GM23338 (cell line): ENCODE measurements at regions not wholly inside any gene's neighbourhood (a gene's known extent, or its start where the extent isn't known, plus 50 kb on each side); places are given as distances from the start of the nearest gene placed in this dataset.

Experiments
- ATAC-seq: fragments of 200-7000 bp; cut with Tn5 transposase; 3 replicates; pipeline ENCODE4 v1.9.1; 2020
- DNase-seq: peaks from one replicate; pipeline ENCODE4 v3.0.0-alpha.2; 2015; ENCODE audit warnings: low spot score
- H2AFZ ChIP-seq: fragments of 200-600 bp; sonication (generic); 2 replicates; pipeline ENCODE4 v1.8.0; 2016; ENCODE audit warnings: antibody characterized with exemption, mild to moderate bottlenecking, moderate library complexity
- H3F3A ChIP-seq: fragments of 200-600 bp; sonication (generic); replicated peaks from 2 replicates; pipeline ENCODE4 v1.8.0; 2017; ENCODE audit warnings: antibody characterized with exemption, mixed run types, low read depth
- H3K27ac ChIP-seq: fragments of 200-600 bp; sonication (generic); 2 replicates; pipeline ENCODE4 v1.6.1; 2016; ENCODE audit warnings: low read depth
- H3K27me3 ChIP-seq: fragments of 200-600 bp; sonication (generic); 2 replicates; pipeline ENCODE4 v1.8.0; 2016; ENCODE audit warnings: mild to moderate bottlenecking, mixed run types, moderate library complexity; ENCODE audit not compliant: insufficient read depth
- H3K36me3 ChIP-seq: fragments of 200-600 bp; sonication (generic); 2 replicates; pipeline ENCODE4 v1.8.0; 2016; ENCODE audit warnings: mild to moderate bottlenecking; ENCODE audit not compliant: insufficient read depth
- H3K4me1 ChIP-seq: fragments of 200-600 bp; sonication (generic); 2 replicates; pipeline ENCODE4 v1.8.0; 2016; ENCODE audit warnings: mild to moderate bottlenecking, moderate library complexity; ENCODE audit not compliant: insufficient read depth
- H3K4me2 ChIP-seq: fragments of 200-600 bp; sonication (generic); 2 replicates; pipeline ENCODE4 v1.7.1; 2017; ENCODE audit warnings: mixed run types
- H3K4me3 ChIP-seq: fragments of 200-600 bp; sonication (generic); 2 replicates; pipeline ENCODE4 v1.6.1; 2016; ENCODE audit warnings: mixed run types
- H3K79me2 ChIP-seq: fragments of 200-600 bp; sonication (generic); replicated peaks from 2 replicates; pipeline ENCODE4 v1.8.0; 2017; ENCODE audit warnings: mild to moderate bottlenecking; ENCODE audit not compliant: insufficient read depth
- H3K9me2 ChIP-seq: fragments of 200-600 bp; sonication (generic); 2 replicates; pipeline ENCODE4 v1.8.0; 2017; ENCODE audit not compliant: insufficient read depth
- H4K20me1 ChIP-seq: fragments of 200-600 bp; sonication (generic); replicated peaks from 2 replicates; pipeline ENCODE4 v1.8.0; 2017; ENCODE audit warnings: mild to moderate bottlenecking; ENCODE audit not compliant: insufficient read depth
- H3K27ac Mint-ChIP-seq: 2 replicates; pipeline ENCODE4 v1.8.0; 2020; ENCODE audit warnings: inconsistent platforms, mild to moderate bottlenecking, moderate library complexity, mixed read lengths
- H3K27me3 Mint-ChIP-seq: 3 replicates; pipeline ENCODE4 v1.8.0; 2022; ENCODE audit warnings: low read depth, mild to moderate bottlenecking, moderate library complexity, mixed read lengths, inconsistent platforms; ENCODE audit not compliant: insufficient read depth, poor library complexity
- H3K36me3 Mint-ChIP-seq: 3 replicates; pipeline ENCODE4 v1.8.0; 2021; ENCODE audit warnings: low read depth, mild to moderate bottlenecking, inconsistent platforms, moderate library complexity, mixed read lengths
- H3K4me1 Mint-ChIP-seq: 3 replicates; pipeline ENCODE4 v1.8.0; 2020; ENCODE audit warnings: mild to moderate bottlenecking, inconsistent platforms, mixed read lengths
- H3K4me3 Mint-ChIP-seq: 3 replicates; pipeline ENCODE4 v1.8.0; 2021; ENCODE audit warnings: moderate library complexity, mild to moderate bottlenecking, inconsistent platforms, mixed read lengths
- H3K9me3 Mint-ChIP-seq: 3 replicates; pipeline ENCODE4 v1.8.0; 2020; ENCODE audit warnings: moderate library complexity, mild to moderate bottlenecking, inconsistent platforms, mixed read lengths
- EZH2 ChIP-seq: fragments of 200-600 bp; sonication (generic); IDR thresholded peaks from one replicate; pipeline ENCODE4 v1.8.0; 2017; ENCODE audit warnings: antibody characterized with exemption, mild to moderate bottlenecking, low read depth; ENCODE audit not compliant: unreplicated experiment
- JUNB ChIP-seq: IDR thresholded peaks from one replicate; pipeline ENCODE4 v1.6.1; 2016; ENCODE audit warnings: antibody characterized with exemption; ENCODE audit not compliant: unreplicated experiment
- NANOG ChIP-seq: IDR thresholded peaks from 2 replicates; pipeline ENCODE4 v1.6.1; 2016; ENCODE audit warnings: antibody characterized with exemption, borderline replicate concordance
- POLR2AphosphoS5 ChIP-seq: IDR thresholded peaks from 2 replicates; pipeline ENCODE4 v1.6.1; 2016; ENCODE audit warnings: antibody characterized with exemption, low read depth
- STAT1 ChIP-seq: IDR thresholded peaks from one replicate; pipeline ENCODE4 v1.6.1; 2016; ENCODE audit warnings: antibody characterized with exemption; ENCODE audit not compliant: unreplicated experiment
- ZNF114 ChIP-seq: fragments of 250-450 bp; sonication (Bioruptor Pico); IDR thresholded peaks from 2 replicates; pipeline ENCODE4 v1.5.0; 2020; ENCODE audit warnings: mild to moderate bottlenecking, moderate library complexity
- ZNF331 ChIP-seq: fragments of 250-450 bp; sonication (Bioruptor Pico); IDR thresholded peaks from 2 replicates; pipeline ENCODE4 v1.5.0; 2020; ENCODE audit warnings: low read depth, mild to moderate bottlenecking, moderate library complexity
- TF ChIP-seq, protein P1 (sequence below): fragments of 250-450 bp; sonication (Bioruptor Pico); IDR thresholded peaks from 2 replicates; pipeline ENCODE4 v1.5.0; 2020; ENCODE audit warnings: mild to moderate bottlenecking, moderate library complexity
- TF ChIP-seq, protein P2 (sequence below), 2 experiments: fragments of 200-600 bp in 1 of 2; sonication (generic) in 1 of 2; conservative IDR thresholded peaks; 2 replicates each; pipeline versions ENCODE4 v1.5.1 to v1.6.1; 2016 to 2017; ENCODE audit warnings: antibody characterized with exemption in 2 of 2, low read depth in 2 of 2, mild to moderate bottlenecking in 2 of 2, moderate library complexity in 1 of 2
- TF ChIP-seq, protein P3 (sequence below): IDR thresholded peaks from 2 replicates; pipeline ENCODE4 v1.6.1; 2016; ENCODE audit warnings: antibody characterized with exemption

DNA sequence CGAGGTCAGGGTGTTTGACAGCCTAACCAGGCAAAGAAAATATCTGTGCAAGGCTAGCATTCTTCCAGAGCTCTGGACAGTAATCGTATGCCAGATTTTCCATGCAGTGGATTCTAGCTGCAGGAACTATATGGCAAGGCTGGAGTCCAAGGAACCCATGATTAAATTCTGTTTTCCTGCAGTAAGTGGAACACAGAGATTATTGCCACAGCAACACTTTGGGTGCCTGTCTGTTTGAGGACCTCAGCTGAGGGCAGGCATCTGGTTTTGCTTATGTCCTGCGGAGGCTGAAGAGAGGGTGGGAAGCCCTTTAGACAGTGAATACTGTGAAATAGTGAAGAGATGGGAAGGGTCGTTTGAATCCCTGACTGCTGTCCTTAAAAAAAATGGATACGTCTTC is 104.4 kb downstream of the DAD1 start (continued):
- TF ChIP-seq STAT1 = no peak
- TF ChIP-seq, protein P1, sequence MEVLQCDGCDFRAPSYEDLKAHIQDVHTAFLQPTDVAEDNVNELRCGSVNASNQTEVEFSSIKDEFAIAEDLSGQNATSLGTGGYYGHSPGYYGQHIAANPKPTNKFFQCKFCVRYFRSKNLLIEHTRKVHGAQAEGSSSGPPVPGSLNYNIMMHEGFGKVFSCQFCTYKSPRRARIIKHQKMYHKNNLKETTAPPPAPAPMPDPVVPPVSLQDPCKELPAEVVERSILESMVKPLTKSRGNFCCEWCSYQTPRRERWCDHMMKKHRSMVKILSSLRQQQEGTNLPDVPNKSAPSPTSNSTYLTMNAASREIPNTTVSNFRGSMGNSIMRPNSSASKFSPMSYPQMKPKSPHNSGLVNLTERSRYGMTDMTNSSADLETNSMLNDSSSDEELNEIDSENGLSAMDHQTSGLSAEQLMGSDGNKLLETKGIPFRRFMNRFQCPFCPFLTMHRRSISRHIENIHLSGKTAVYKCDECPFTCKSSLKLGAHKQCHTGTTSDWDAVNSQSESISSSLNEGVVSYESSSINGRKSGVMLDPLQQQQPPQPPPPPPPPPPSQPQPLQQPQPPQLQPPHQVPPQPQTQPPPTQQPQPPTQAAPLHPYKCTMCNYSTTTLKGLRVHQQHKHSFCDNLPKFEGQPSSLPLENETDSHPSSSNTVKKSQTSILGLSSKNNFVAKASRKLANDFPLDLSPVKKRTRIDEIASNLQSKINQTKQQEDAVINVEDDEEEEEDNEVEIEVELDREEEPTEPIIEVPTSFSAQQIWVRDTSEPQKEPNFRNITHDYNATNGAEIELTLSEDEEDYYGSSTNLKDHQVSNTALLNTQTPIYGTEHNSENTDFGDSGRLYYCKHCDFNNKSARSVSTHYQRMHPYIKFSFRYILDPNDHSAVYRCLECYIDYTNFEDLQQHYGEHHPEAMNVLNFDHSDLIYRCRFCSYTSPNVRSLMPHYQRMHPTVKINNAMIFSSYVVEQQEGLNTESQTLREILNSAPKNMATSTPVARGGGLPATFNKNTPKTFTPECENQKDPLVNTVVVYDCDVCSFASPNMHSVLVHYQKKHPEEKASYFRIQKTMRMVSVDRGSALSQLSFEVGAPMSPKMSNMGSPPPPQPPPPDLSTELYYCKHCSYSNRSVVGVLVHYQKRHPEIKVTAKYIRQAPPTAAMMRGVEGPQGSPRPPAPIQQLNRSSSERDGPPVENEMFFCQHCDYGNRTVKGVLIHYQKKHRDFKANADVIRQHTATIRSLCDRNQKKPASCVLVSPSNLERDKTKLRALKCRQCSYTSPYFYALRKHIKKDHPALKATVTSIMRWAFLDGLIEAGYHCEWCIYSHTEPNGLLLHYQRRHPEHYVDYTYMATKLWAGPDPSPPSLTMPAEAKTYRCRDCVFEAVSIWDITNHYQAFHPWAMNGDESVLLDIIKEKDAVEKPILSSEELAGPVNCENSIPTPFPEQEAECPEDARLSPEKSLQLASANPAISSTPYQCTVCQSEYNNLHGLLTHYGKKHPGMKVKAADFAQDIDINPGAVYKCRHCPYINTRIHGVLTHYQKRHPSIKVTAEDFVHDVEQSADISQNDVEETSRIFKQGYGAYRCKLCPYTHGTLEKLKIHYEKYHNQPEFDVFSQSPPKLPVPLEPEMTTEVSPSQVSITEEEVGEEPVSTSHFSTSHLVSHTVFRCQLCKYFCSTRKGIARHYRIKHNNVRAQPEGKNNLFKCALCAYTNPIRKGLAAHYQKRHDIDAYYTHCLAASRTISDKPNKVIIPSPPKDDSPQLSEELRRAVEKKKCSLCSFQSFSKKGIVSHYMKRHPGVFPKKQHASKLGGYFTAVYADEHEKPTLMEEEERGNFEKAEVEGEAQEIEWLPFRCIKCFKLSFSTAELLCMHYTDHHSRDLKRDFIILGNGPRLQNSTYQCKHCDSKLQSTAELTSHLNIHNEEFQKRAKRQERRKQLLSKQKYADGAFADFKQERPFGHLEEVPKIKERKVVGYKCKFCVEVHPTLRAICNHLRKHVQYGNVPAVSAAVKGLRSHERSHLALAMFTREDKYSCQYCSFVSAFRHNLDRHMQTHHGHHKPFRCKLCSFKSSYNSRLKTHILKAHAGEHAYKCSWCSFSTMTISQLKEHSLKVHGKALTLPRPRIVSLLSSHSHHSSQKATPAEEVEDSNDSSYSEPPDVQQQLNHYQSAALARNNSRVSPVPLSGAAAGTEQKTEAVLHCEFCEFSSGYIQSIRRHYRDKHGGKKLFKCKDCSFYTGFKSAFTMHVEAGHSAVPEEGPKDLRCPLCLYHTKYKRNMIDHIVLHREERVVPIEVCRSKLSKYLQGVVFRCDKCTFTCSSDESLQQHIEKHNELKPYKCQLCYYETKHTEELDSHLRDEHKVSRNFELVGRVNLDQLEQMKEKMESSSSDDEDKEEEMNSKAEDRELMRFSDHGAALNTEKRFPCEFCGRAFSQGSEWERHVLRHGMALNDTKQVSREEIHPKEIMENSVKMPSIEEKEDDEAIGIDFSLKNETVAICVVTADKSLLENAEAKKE (CRISPR knock-in tag) = no peak

DNA sequence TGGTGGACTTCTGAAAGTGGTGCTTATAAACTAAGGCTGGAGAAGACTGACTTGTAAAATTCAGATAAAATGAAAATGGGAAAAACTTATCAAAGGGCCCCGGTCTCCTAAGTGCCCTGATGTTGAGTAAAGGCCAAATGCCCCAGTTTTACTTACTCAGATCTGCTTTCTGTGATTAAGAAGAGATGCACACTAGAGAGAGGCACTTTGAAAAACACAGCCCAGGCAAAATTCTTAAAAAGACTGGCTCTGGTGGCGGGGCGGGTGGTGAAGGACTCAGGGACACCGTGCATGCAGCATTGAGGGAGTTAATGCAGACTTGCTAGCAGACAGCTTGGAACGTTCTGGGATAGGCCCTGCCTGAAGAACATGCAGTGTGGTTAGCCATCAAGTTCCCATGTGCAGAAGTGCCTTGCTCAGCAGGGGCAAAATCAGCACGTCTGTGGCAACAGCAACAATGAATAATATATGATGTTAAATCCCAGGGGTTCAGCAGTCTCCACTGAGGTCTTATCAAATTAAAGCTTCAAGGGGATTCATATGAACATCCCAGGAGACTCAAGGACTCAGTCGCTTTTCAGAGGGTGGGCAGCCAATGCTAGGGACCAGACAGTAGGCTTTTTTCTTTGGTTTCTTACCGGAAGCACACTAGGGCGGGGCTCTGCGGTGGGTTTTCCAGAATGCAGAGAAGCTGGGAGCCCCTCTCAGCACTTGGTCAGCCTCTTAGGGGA is 105.0 kb downstream of the DAD1 start:
- H3K4me3 Mint-ChIP-seq = no peak overlapping the region
- no peaks in the 10 kb centered on the region for H3F3A ChIP-seq
- no peaks in the 10 kb centered on the region for H3K36me3 Mint-ChIP-seq
- H2AFZ ChIP-seq = no peak overlapping the region
- peaks cover 3% of the 10 kb centered on the region for H3K27me3 Mint-ChIP-seq
- H3K27ac ChIP-seq = no peak overlapping the region
- H3K79me2 ChIP-seq = no peaks in the 10 kb centered on the region
- DNase-seq (no peak), ATAC-seq (no peak)
- 0 out of 2 replicates have a peak overlapping the region, but pooled peaks have one; percentile 14 for H3K27ac Mint-ChIP-seq
- no peaks in the 10 kb centered on the region for H3K9me2 ChIP-seq
- no peak overlapping the region for H3K4me3 ChIP-seq
- H3K27me3 ChIP-seq = no peaks in the 10 kb centered on the region
- no peak overlapping the region for H3K4me2 ChIP-seq
- no peaks in the 10 kb centered on the region for H3K36me3 ChIP-seq
- no peaks in the 10 kb centered on the region for H4K20me1 ChIP-seq
- peaks cover 28% of the 10 kb centered on the region for H3K4me1 ChIP-seq
- peaks cover 52% of the 10 kb centered on the region for H3K4me1 Mint-ChIP-seq
- H3K9me3 Mint-ChIP-seq = no peaks in the 10 kb centered on the region
- no peak for TF ChIP-seq EZH2
- no peak for TF ChIP-seq POLR2AphosphoS5
- TF ChIP-seq, protein P2, sequence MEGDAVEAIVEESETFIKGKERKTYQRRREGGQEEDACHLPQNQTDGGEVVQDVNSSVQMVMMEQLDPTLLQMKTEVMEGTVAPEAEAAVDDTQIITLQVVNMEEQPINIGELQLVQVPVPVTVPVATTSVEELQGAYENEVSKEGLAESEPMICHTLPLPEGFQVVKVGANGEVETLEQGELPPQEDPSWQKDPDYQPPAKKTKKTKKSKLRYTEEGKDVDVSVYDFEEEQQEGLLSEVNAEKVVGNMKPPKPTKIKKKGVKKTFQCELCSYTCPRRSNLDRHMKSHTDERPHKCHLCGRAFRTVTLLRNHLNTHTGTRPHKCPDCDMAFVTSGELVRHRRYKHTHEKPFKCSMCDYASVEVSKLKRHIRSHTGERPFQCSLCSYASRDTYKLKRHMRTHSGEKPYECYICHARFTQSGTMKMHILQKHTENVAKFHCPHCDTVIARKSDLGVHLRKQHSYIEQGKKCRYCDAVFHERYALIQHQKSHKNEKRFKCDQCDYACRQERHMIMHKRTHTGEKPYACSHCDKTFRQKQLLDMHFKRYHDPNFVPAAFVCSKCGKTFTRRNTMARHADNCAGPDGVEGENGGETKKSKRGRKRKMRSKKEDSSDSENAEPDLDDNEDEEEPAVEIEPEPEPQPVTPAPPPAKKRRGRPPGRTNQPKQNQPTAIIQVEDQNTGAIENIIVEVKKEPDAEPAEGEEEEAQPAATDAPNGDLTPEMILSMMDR (conservative IDR thresholded peaks at IDR 0.05; ENCODE audit: low read depth in 2 of 2) = no peak
- no peak for TF ChIP-seq NANOG
- no peak for TF ChIP-seq ZNF114 (CRISPR knock-in tag)
- TF ChIP-seq, protein P3, sequence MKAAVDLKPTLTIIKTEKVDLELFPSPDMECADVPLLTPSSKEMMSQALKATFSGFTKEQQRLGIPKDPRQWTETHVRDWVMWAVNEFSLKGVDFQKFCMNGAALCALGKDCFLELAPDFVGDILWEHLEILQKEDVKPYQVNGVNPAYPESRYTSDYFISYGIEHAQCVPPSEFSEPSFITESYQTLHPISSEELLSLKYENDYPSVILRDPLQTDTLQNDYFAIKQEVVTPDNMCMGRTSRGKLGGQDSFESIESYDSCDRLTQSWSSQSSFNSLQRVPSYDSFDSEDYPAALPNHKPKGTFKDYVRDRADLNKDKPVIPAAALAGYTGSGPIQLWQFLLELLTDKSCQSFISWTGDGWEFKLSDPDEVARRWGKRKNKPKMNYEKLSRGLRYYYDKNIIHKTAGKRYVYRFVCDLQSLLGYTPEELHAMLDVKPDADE = no peak
- TF ChIP-seq ZNF331 (CRISPR knock-in tag) = no peak
- TF ChIP-seq JUNB = no peak
